IPS-15b (cell line): ENCODE measurements at regions not wholly inside any gene's neighbourhood (a gene's known extent, or its start where the extent isn't known, plus 50 kb on each side); places are given as distances from the start of the nearest gene placed in this dataset.

Experiments
- H3K27me3 ChIP-seq: one replicate; pipeline ENCODE4 v1.6.1; 2013; ENCODE audit warnings: low read length; ENCODE audit not compliant: control insufficient read depth, insufficient read depth
- H3K36me3 ChIP-seq: one replicate; pipeline ENCODE4 v1.6.1; 2013; ENCODE audit warnings: low read length; ENCODE audit not compliant: control insufficient read depth, insufficient read depth
- H3K4me1 ChIP-seq: one replicate; pipeline ENCODE4 v1.6.1; 2013; ENCODE audit warnings: mild to moderate bottlenecking, low read length; ENCODE audit not compliant: control insufficient read depth, insufficient read depth
- H3K4me3 ChIP-seq: one replicate; pipeline ENCODE4 v1.5.1; 2013; ENCODE audit warnings: low read depth, low read length
- H3K9ac ChIP-seq: one replicate; pipeline ENCODE4 v1.6.1; 2013; ENCODE audit warnings: low read depth, mild to moderate bottlenecking, low read length
- H3K9me3 ChIP-seq: one replicate; pipeline ENCODE4 v1.6.1; 2013; ENCODE audit warnings: mild to moderate bottlenecking, low read length; ENCODE audit not compliant: control insufficient read depth, insufficient read depth

DNA sequence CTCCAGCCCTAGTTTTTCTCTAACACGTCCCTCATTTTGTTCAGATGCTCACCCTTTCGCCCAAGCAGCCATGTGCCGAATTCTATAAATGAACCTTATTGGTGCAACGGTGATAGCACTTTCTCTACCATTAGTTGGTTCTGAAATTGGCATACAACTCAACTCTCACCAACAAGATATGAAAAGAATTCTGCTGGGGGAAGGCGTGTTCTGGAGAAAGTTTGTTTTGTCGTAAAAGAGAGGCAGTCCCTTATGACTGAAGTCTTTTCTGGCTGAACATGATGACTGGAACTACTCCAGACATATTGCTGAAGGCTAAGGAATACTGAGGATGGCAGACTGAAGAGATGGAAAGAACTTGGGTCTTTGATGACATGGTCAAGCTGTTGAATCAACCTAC lies 91.8 kb upstream of the UBE2E2 start:
- no peak overlapping the region for H3K9ac ChIP-seq
- no peaks in the 10 kb centered on the region for H3K36me3 ChIP-seq
- no peaks in the 10 kb centered on the region for H3K27me3 ChIP-seq
- peaks cover 2% of the 10 kb centered on the region for H3K4me1 ChIP-seq
- H3K9me3 ChIP-seq = no peaks in the 10 kb centered on the region
- no peak overlapping the region for H3K4me3 ChIP-seq

DNA sequence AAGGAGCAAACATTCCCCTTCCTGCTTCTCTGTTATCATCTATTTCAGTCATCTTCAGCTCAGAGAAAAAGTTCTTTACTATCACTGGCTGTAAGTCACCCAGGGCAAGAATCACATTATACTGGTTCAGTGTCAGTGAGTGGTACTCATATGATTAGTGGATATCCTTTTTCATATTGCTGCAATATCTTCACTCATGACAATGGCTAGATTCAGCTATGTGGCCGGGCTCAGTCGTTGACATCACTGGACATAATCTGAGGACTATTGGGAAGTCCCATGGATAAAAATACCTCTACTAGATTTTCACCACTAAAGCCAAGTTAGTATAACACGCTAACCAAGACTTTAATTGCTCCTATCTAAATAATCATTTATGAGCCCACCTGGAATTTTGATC lies 91.3 kb upstream of the UBE2E2 start:
- Histone ChIP-seq H3K4me3 (no peak overlapping the region), H3K36me3 (no peaks in the 10 kb centered on the region), H3K9me3 (no peaks in the 10 kb centered on the region), H3K4me1 (peaks cover 2% of the 10 kb centered on the region), H3K27me3 (no peaks in the 10 kb centered on the region), H3K9ac (no peak overlapping the region)

DNA sequence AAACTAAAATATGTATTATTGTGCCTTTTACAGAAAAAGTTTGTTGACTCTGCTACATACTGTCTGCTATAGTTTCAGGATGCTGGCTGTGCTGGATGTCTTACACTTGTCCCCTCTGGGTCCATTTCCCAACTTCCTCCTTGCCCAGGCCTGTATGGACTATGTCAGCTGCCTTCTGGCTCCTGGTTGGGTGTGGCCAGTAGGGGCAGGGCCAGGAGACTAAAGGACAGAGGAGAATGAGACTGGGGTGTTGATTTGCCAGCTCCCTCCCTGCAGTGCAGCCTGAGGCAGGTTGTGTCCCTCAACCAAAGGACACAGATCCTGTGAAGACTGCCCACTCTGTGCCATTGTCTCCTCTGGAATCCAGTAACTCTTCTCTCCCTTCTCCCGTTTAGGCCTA lies 90.6 kb upstream of the UBE2E2 start:
- Histone ChIP-seq H3K9me3 (no peaks in the 10 kb centered on the region), H3K4me1 (peaks cover 2% of the 10 kb centered on the region), H3K27me3 (no peaks in the 10 kb centered on the region), H3K4me3 (no peak overlapping the region), H3K36me3 (no peaks in the 10 kb centered on the region), H3K9ac (no peak overlapping the region)

DNA sequence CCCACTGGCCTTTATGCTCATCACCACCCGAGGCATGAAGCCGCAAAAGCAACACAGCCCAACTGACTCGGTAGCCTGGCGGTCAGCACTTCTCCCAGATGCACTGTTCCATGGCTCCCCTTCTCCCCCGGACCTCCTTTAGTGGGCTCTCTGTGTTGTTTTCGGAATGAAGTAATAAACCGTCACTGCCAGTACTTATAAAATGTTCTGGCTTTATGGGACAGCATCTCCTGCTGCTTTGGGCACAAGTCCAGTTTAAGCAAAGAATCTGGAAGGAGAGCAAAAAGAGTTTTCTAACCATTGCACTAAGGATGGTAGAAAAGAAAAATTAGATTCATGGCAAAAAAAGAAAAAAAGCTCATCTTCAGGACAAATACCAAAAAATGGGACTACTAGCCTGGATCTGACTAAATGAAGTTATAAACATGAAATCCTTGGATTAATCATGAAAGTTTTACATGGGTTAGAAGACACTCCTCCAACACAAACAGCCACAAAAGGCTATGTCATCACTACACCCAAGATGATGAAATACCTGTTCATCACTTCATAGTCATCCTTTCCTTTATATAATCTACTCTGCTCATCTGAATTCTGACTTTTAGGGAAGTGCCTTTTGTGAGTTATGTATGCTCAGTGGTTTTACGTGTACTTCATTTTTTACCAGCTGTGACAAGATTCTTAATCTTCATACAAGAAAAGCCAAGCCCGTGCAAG lies 89.5 kb upstream of the UBE2E2 start:
- Histone ChIP-seq H3K27me3 (no peaks in the 10 kb centered on the region), H3K4me3 (no peak overlapping the region), H3K9me3 (no peaks in the 10 kb centered on the region), H3K4me1 (peaks cover 2% of the 10 kb centered on the region), H3K9ac (no peak overlapping the region), H3K36me3 (no peaks in the 10 kb centered on the region)

DNA sequence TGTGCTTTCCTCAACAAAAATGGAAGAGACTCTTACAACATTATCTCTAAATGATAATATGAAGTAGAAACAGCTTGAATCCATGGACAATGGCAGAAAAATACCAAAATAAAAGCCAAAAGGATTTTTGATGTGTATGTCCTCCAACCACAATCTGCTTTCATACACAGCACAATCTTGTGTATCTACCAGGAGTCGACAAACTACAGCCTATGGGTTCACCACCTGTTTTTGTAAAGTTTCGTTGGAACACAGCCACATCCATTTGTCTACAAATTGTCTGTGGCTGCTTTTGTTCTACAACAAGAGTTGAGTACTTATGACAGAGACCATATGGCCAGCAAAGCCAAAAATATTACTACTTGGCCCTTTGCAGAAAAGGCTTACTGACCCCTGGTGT lies 88.7 kb upstream of the UBE2E2 start:
- Histone ChIP-seq H3K9ac (no peak overlapping the region), H3K36me3 (no peaks in the 10 kb centered on the region), H3K27me3 (no peaks in the 10 kb centered on the region), H3K4me1 (peaks cover 2% of the 10 kb centered on the region), H3K4me3 (no peak overlapping the region), H3K9me3 (no peaks in the 10 kb centered on the region)

DNA sequence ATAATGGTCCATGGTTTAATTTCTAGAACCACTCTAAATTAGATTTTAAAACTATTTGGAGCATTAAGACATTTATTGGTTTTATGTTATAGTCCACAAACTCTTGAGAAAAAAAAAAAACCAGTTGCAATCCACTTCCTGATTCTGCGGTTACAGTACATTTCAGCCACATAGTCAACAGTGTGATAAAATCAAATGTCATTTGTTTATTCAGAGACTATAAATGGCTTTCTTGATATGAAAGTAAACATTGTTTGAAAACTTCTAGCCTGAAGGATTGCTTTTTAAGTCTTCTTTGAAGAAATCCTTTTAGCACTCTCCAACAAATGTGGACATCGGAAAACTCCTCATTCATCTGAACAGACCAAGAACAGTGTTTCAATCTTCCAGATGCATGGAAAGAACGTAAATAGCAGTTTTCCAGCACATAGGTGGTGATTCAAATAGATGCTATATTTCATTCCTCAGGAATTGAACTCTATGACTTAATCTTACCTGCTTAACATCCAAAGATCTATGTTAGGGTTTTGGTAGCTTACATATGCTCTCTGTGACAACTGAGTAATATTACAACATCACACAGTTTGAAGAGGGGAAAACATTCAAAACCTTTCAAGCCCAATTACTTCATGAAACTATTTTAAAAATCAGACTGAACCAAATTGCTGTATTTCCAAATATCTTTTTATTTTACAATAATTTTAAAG lies 87.8 kb upstream of the UBE2E2 start:
- H3K36me3 ChIP-seq = no peaks in the 10 kb centered on the region
- no peaks in the 10 kb centered on the region for H3K9me3 ChIP-seq
- H3K9ac ChIP-seq = no peak overlapping the region
- H3K4me1 ChIP-seq = peaks cover 2% of the 10 kb centered on the region
- no peak overlapping the region for H3K4me3 ChIP-seq
- H3K27me3 ChIP-seq = no peaks in the 10 kb centered on the region

DNA sequence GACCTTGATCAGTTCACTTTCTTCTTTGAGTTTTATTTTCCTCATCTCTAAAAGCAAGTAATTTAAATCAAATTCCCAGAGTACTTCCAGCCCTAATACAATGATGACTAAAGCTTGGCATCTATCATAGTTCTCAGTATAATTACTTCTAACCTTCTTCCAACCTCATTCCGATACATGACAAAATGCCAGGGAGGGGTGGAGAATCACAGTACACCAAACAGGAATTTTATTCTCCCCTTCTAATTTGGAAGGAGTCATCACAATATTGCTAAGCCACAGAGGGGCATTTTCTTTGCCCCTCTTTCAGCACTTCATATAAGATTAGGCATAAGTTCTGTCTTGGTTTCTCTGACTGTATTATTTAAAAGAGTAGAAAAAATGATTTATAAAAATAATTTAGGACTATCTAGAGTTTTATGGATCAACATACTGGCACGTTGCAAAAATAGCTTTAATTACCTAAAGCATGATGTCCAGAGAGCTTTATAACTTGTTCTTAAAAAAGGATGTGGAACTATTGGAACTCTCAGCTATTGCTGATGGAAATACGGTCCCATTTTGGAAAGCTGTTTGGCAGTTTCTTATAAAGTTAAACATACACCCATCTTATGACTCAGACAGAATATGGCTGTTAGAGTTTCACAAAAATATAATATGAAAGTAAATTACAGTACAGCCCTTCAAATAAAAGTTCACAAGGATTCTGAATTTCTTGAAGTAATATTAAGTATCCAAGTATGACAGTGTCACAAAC lies 86.9 kb upstream of the UBE2E2 start:
- Histone ChIP-seq H3K4me3 (no peak overlapping the region), H3K9ac (no peak overlapping the region), H3K4me1 (peaks cover 2% of the 10 kb centered on the region), H3K36me3 (no peaks in the 10 kb centered on the region), H3K9me3 (no peaks in the 10 kb centered on the region), H3K27me3 (no peaks in the 10 kb centered on the region)

DNA sequence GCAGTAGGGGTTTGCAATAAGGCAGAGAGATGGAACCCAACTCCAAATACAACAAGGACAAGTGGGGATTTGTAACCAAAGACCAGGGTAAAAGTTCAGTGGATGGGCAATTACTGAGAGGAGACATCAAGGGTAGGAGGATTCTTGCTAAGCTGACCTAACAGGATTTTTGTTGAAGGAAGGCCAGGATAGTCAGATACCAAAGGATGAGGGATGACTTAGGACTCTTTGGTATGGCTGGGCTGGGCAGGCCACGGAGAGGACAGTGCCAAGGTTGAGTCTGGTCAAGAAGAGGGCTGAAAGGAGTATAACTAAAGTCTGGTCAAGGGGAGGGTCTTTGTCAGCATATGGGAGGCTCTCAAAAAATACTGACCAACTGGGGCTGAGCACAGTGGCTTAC lies 85.3 kb upstream of the UBE2E2 start:
- Histone ChIP-seq H3K27me3 (no peaks in the 10 kb centered on the region), H3K9ac (no peak overlapping the region), H3K9me3 (no peaks in the 10 kb centered on the region), H3K36me3 (no peaks in the 10 kb centered on the region), H3K4me3 (no peak overlapping the region), H3K4me1 (no peaks in the 10 kb centered on the region)

DNA sequence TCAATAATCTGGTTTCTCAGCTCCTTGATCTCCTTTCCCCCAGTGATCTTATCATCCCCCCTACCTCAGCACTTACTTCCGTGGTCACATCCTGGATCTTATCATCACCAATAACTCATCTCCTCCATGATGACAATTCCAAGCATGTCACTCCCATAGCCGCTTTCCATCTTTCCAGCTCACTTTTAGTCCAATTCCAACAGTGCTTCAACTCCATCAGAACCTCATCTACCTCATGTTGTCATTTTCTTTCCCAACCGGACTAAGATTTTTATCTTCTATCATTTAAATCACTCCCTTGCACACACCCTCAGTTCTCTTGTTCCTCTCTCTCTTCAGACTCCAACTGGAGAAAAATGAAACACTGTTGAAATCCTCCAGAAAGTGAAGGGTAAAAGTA lies 75.9 kb upstream of the UBE2E2 start:
- Histone ChIP-seq H3K9ac (no peak overlapping the region), H3K4me3 (no peak overlapping the region), H3K27me3 (no peaks in the 10 kb centered on the region), H3K36me3 (no peaks in the 10 kb centered on the region), H3K4me1 (no peaks in the 10 kb centered on the region), H3K9me3 (no peaks in the 10 kb centered on the region)

DNA sequence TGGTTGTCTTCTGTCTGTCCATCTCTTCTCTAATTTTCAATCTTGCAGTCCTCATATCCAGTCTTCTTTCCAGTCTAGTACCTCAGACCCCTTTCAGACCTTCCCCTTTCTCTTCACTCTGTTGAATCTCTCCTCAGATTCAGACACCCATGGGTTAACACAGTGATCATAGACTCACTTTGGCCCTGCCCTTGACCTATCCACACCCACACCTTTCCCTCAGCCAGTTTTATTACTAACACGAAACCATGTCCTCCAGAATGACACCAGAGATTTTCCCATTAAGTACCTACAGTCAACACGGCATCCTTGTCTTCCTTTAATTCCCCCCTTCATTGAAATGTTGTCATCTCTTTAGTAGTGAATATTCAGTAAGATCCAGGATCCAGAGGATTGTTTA lies 74.5 kb upstream of the UBE2E2 start:
- H3K9ac ChIP-seq = no peak overlapping the region
- H3K4me3 ChIP-seq = no peak overlapping the region
- no peaks in the 10 kb centered on the region for H3K36me3 ChIP-seq
- H3K4me1 ChIP-seq = no peaks in the 10 kb centered on the region
- H3K9me3 ChIP-seq = no peaks in the 10 kb centered on the region
- no peaks in the 10 kb centered on the region for H3K27me3 ChIP-seq

DNA sequence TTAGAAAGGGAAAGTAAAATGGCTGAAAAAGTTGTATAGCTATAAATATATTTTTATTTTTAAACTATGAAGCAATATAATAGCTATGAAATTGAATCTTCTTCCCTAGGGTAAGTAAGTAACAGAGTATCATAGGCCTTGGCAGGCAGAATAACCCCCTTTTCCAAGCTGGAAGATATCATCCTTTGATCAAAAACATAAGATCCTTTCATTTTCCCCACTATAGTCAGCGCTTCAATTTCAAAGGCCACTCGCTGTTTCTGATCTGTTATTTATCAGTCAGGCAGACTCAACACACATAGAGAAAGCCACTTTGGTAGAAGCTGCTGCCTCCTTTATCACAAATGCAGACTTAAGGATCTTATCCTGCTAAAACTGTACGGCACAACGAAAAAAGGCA lies 74.0 kb upstream of the UBE2E2 start:
- no peaks in the 10 kb centered on the region for H3K9me3 ChIP-seq
- H3K36me3 ChIP-seq = no peaks in the 10 kb centered on the region
- H3K4me1 ChIP-seq = no peaks in the 10 kb centered on the region
- H3K27me3 ChIP-seq = no peaks in the 10 kb centered on the region
- no peak overlapping the region for H3K4me3 ChIP-seq
- no peak overlapping the region for H3K9ac ChIP-seq

DNA sequence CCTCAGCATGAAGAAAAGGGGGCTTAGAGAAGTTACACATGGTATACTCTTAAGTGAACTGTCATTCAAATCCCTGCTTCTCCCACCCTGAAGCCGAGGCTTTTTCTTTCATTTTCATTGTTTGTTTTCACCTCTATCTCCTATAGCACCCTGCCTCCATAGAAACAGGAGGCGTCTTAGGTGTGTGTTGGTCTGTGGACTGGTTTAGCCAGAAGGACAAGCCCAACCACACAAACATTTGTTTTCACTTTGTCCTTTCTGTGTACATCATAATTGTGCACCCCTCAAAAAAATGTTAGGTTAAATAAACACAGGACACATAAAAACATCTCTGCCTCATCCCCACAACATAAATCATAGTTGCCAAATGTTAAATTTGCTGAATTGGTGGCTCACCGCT lies 73.3 kb upstream of the UBE2E2 start:
- Histone ChIP-seq H3K4me3 (no peak overlapping the region), H3K4me1 (no peaks in the 10 kb centered on the region), H3K9me3 (no peaks in the 10 kb centered on the region), H3K9ac (no peak overlapping the region), H3K36me3 (no peaks in the 10 kb centered on the region), H3K27me3 (no peaks in the 10 kb centered on the region)
